ENCODE measurements at regions not wholly inside any gene's neighbourhood (a gene's known extent, or its start where the extent isn't known, plus 50 kb on each side); places are given as distances from the start of the nearest gene placed in this dataset.

DNA sequence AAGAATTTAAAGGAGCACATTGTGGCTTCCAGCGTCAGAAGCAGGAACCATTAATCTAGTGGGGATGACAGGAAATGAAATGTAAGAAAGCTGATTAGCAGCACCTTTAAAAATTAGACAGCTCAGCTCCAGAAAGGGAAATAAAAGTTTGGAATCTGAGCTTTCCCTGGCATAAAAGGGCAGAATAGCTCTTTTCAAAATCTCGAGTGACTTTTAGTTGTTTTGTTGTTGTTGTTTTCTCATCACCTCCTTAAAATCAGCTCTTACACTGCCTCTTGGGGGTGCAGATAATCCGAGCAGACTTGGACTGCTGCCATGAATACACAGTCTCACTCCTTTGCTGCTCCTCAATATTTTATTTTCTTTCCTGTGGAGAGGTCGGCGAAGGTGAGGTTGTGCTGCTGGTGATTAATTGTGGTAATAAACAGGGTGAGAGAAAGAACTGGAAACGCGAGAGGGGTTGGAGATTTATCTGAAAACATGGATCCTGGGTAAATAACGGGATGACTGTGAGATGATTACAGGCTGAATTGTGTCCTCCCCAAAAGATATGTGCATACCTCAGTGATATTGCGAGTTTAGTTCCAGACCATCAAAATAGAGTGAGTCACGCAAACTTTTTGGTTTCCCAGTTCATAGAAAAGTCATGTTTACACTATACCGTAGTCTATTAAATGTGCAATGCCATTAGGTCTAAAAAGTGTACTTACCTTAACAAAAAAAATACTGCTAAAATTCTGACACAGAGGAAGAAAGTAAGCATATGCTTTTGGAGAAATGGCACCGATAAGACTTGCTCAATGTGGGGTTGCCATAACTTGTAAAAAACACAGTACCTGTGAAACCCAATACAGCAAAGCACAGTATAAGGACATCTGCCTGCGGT lies 787.7 kb downstream of the UQCRFS1 start:
- Mint-ChIP-seq H3K4me1 (peaks cover 11% of the 10 kb centered on the region), H3K9me3 (no peaks in the 10 kb centered on the region), H3K36me3 (ENCODE audit: low read depth) (no peaks in the 10 kb centered on the region), H3K27ac (ENCODE audit: unreplicated experiment) (no peak overlapping the region), H3K4me3 (no peak overlapping the region), H3K27me3 (ENCODE audit: low read depth) (no peaks in the 10 kb centered on the region)
- TF ChIP-seq, protein P1, sequence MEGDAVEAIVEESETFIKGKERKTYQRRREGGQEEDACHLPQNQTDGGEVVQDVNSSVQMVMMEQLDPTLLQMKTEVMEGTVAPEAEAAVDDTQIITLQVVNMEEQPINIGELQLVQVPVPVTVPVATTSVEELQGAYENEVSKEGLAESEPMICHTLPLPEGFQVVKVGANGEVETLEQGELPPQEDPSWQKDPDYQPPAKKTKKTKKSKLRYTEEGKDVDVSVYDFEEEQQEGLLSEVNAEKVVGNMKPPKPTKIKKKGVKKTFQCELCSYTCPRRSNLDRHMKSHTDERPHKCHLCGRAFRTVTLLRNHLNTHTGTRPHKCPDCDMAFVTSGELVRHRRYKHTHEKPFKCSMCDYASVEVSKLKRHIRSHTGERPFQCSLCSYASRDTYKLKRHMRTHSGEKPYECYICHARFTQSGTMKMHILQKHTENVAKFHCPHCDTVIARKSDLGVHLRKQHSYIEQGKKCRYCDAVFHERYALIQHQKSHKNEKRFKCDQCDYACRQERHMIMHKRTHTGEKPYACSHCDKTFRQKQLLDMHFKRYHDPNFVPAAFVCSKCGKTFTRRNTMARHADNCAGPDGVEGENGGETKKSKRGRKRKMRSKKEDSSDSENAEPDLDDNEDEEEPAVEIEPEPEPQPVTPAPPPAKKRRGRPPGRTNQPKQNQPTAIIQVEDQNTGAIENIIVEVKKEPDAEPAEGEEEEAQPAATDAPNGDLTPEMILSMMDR (conservative IDR thresholded peaks at IDR 0.05): no peak
- no peak for DNase-seq (ENCODE audit: low read depth, low spot score)

DNA sequence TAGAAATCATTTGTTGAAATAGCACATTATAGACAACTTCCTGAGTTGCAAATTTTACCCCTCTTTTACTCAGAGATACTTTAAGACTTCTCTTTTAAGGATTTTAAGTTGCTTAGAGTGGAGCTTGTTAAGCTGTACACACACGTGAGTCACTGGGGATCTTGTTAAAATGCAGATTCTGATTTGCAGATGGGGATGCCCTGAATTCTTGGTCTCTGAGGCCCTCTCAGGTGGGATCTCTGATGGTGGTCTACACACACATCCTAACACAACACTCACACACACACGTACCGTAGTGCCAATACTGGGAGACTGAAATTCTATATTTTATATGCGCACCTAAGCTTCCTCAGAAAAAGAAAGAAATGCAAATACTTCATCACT lies 788.3 kb downstream of the UQCRFS1 start:
- TF ChIP-seq, protein P1 (conservative IDR thresholded peaks at IDR 0.05): no peak
- no peak overlapping the region for H3K4me3 Mint-ChIP-seq
- no peaks in the 10 kb centered on the region for H3K36me3 Mint-ChIP-seq (ENCODE audit: low read depth)
- DNase-seq (ENCODE audit: low read depth, low spot score): no peak
- peaks cover 11% of the 10 kb centered on the region for H3K4me1 Mint-ChIP-seq
- H3K27me3 Mint-ChIP-seq (ENCODE audit: low read depth): no peaks in the 10 kb centered on the region
- no peak overlapping the region for H3K27ac Mint-ChIP-seq (ENCODE audit: unreplicated experiment)
- H3K9me3 Mint-ChIP-seq: no peaks in the 10 kb centered on the region

DNA sequence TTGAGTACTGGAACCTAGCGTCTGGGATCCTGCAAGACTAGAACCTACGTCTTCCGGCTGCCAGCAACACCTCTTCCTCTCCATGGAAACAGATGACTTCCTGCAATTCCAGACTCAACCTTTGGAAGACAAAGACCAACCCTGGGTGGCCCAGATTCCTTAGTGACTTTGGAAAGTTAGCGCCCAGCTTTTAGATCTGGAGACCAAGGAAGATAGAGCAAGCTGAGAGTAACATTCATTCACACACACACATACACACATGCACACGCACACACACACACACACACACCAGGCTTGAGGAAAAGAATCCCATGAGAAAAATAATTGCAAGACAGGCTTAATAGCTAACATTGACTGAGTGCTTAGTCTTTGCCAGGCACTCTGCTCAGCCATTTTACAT lies 788.9 kb downstream of the UQCRFS1 start:
- no peaks in the 10 kb centered on the region for H3K27me3 Mint-ChIP-seq (ENCODE audit: low read depth)
- TF ChIP-seq, protein P1 (conservative IDR thresholded peaks at IDR 0.05): no peak
- no peaks in the 10 kb centered on the region for H3K36me3 Mint-ChIP-seq (ENCODE audit: low read depth)
- DNase-seq (ENCODE audit: low read depth, low spot score): no peak
- H3K27ac Mint-ChIP-seq (ENCODE audit: unreplicated experiment): no peak overlapping the region
- peaks cover 11% of the 10 kb centered on the region for H3K4me1 Mint-ChIP-seq
- H3K9me3 Mint-ChIP-seq: no peaks in the 10 kb centered on the region
- H3K4me3 Mint-ChIP-seq: no peak overlapping the region

DNA sequence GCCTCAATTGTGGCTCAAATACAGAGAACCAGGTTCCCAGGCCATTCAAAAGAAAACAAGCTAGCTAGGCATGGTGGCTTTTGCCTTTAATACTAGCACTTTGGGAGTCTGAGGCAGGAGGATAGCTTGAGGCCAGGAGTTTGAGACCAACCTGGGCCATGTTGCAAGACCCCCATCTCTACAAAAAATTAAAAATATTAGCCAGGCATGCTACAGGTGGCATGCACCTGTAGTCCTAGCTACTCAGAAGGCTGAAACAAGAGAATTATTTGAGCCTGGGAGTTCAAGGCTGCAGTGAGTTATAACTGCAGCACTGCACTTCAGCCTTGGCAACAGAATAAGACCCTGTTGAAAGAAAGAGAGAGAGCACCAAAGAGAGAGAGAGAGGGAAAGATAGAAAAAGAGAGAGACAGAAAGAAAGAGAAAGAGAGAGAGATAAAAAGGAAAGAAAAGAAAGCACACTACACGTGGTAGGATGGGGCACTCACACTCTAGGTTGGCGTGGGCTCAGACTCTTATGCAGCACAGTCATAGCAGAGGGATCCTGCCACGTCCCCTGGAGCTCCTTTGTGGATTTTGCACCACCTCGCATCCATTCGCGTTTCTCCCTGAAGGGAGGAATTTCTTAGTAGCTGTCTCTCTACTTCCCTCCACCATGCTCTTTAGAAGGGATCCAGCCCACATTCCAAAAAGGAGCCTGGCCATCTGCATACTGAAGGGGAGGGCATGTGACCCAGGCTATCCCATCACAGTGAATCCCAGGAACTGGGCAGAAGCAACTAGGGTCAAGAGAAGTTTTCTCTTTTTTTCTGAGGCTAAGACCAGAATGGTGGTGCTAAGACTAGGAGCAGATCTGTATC lies 789.9 kb downstream of the UQCRFS1 start:
- Mint-ChIP-seq H3K27me3 (ENCODE audit: low read depth) (no peaks in the 10 kb centered on the region), H3K4me3 (no peak overlapping the region), H3K27ac (ENCODE audit: unreplicated experiment) (no peak overlapping the region), H3K4me1 (peaks cover 11% of the 10 kb centered on the region), H3K36me3 (ENCODE audit: low read depth) (no peaks in the 10 kb centered on the region), H3K9me3 (no peaks in the 10 kb centered on the region)
- DNase-seq (ENCODE audit: low read depth, low spot score): no peak
- TF ChIP-seq, protein P1 (conservative IDR thresholded peaks at IDR 0.05): no peak

DNA sequence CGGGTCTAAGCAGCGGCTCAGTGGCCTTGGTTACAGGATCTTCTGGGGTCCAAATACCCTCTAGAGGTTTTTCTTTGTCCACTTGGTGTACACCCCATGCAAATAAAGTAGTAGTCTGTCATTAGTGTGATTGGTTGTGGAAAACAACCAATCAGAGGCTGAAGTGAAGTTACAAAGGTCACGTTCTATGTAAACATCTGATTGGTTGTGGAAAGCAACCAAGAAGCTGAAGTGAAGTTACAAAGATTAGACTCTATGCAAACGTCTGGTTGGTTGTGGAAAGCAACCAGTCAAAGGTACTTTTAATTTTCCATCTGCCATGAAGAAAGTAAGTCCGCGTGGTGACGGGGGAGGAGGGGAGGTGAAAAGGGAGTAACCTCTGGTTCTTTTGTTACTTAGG lies 790.9 kb downstream of the UQCRFS1 start:
- Mint-ChIP-seq H3K27ac (ENCODE audit: unreplicated experiment) (no peak overlapping the region), H3K36me3 (ENCODE audit: low read depth) (no peaks in the 10 kb centered on the region), H3K27me3 (ENCODE audit: low read depth) (no peaks in the 10 kb centered on the region), H3K4me1 (peaks cover 11% of the 10 kb centered on the region), H3K9me3 (no peaks in the 10 kb centered on the region), H3K4me3 (no peak overlapping the region)
- no peak for DNase-seq (ENCODE audit: low read depth, low spot score)
- TF ChIP-seq, protein P1 (conservative IDR thresholded peaks at IDR 0.05): no peak
